ENCODE measurements at regions not wholly inside any gene's neighbourhood (a gene's known extent, or its start where the extent isn't known, plus 50 kb on each side); places are given as distances from the start of the nearest gene placed in this dataset.

- BruUV-seq (replicated peaks) = no TSS peak
- ChIA-PET CTCF (no interaction called here), POLR2A (ENCODE audit: unreplicated experiment) (interaction anchor here (0.6 kb wide), 1 partner anchor 258 kb away, joined by 4 read pairs; no protein-coding TSS in a partner anchor)
- no peak for TF ChIP-seq CTCF (conservative IDR thresholded peaks at IDR 0.05; ENCODE audit: low read depth, low read length)
- no peak for TF ChIP-seq EZH2phosphoT487 (IDR thresholded peaks at IDR 0.05; ENCODE audit: borderline replicate concordance, low read length)
- TF ChIP-seq EZH2 (IDR thresholded peaks at IDR 0.05; ENCODE audit: low read length, unreplicated experiment) = no peak
- Histone ChIP-seq H3K4me2 (ENCODE audit: low read length) (no peak overlapping the region), H3K79me2 (ENCODE audit: low read length) (no peaks in the 10 kb centered on the region), H3K36me3 (ENCODE audit: low read depth, low read length) (no peaks in the 10 kb centered on the region), H2AFZ (ENCODE audit: low read length) (no peak overlapping the region), H3K9me2 (replicated peaks; ENCODE audit: low read length) (no peaks in the 10 kb centered on the region), H3K4me3 (ENCODE audit: low read length) (no peak overlapping the region), H3F3A (ENCODE audit: low read length, unreplicated experiment) (no peaks in the 10 kb centered on the region), H3K4me1 (ENCODE audit: insufficient read depth, low read length) (peaks cover 10% of the 10 kb centered on the region), H3K9me3 (ENCODE audit: low read length) (no peaks in the 10 kb centered on the region), H3K27me3 (ENCODE audit: low read length) (no peaks in the 10 kb centered on the region), H3K27ac (ENCODE audit: low read length) (no peak overlapping the region), H4K20me1 (ENCODE audit: low read length) (no peaks in the 10 kb centered on the region), H3K9ac (ENCODE audit: low read length) (no peak overlapping the region)
- intact Hi-C loops (cut with micrococcal nuclease) = no loop called here
- ATAC-seq (no peak), DNase-seq (no peak)
Measured at GRCh38 chr12:75702477-75703093, 191.2 kb upstream of the KRR1 start.

- H3K4me2 ChIP-seq (ENCODE audit: low read length) = no peak overlapping the region
- H3K4me1 ChIP-seq (ENCODE audit: insufficient read depth, low read length) = peaks cover 8% of the 10 kb centered on the region
- H3F3A ChIP-seq (ENCODE audit: low read length, unreplicated experiment) = no peaks in the 10 kb centered on the region
- H3K27me3 ChIP-seq (ENCODE audit: low read length) = no peaks in the 10 kb centered on the region
- H3K36me3 ChIP-seq (ENCODE audit: low read depth, low read length) = no peaks in the 10 kb centered on the region
- TF ChIP-seq EZH2 (IDR thresholded peaks at IDR 0.05; ENCODE audit: low read length, unreplicated experiment) (no peak), EZH2phosphoT487 (IDR thresholded peaks at IDR 0.05; ENCODE audit: borderline replicate concordance, low read length) (no peak), CTCF (conservative IDR thresholded peaks at IDR 0.05; ENCODE audit: low read depth, low read length) (no peak)
- no peak overlapping the region for H3K4me3 ChIP-seq (ENCODE audit: low read length)
- POLR2A ChIA-PET (ENCODE audit: unreplicated experiment) = no interaction called here
- no peaks in the 10 kb centered on the region for H4K20me1 ChIP-seq (ENCODE audit: low read length)
- H3K9me2 ChIP-seq (replicated peaks; ENCODE audit: low read length) = no peaks in the 10 kb centered on the region
- H2AFZ ChIP-seq (ENCODE audit: low read length) = no peak overlapping the region
- DNase-seq = no peak
- ATAC-seq = no peak
- CTCF ChIA-PET = no interaction called here
- no TSS peak for BruUV-seq (replicated peaks)
- H3K9me3 ChIP-seq (ENCODE audit: low read length) = no peaks in the 10 kb centered on the region
- no peaks in the 10 kb centered on the region for H3K79me2 ChIP-seq (ENCODE audit: low read length)
- H3K27ac ChIP-seq (ENCODE audit: low read length) = no peak overlapping the region
- no peak overlapping the region for H3K9ac ChIP-seq (ENCODE audit: low read length)
- intact Hi-C loops (cut with micrococcal nuclease) = no loop called here
Measured at GRCh38 chr12:75701859-75702258, 190.4 kb upstream of the KRR1 start.

- no peaks in the 10 kb centered on the region for H3K9me2 ChIP-seq (replicated peaks; ENCODE audit: low read length)
- BruUV-seq (replicated peaks) = no TSS peak
- no peak overlapping the region for H3K27ac ChIP-seq (ENCODE audit: low read length)
- CTCF ChIA-PET = no interaction called here
- TF ChIP-seq EZH2phosphoT487 (IDR thresholded peaks at IDR 0.05; ENCODE audit: borderline replicate concordance, low read length) = no peak
- TF ChIP-seq CTCF (conservative IDR thresholded peaks at IDR 0.05; ENCODE audit: low read depth, low read length) = no peak
- TF ChIP-seq EZH2 (IDR thresholded peaks at IDR 0.05; ENCODE audit: low read length, unreplicated experiment) = no peak
- ATAC-seq (no peak), DNase-seq (peak; percentile 7)
- H4K20me1 ChIP-seq (ENCODE audit: low read length) = no peaks in the 10 kb centered on the region
- H3K9me3 ChIP-seq (ENCODE audit: low read length) = no peaks in the 10 kb centered on the region
- H3K4me2 ChIP-seq (ENCODE audit: low read length) = no peak overlapping the region
- H3K27me3 ChIP-seq (ENCODE audit: low read length) = no peaks in the 10 kb centered on the region
- POLR2A ChIA-PET (ENCODE audit: unreplicated experiment) = no interaction called here
- peak overlapping the region; percentile 49 for H2AFZ ChIP-seq (ENCODE audit: low read length)
- H3K9ac ChIP-seq (ENCODE audit: low read length) = no peak overlapping the region
- H3K79me2 ChIP-seq (ENCODE audit: low read length) = no peaks in the 10 kb centered on the region
- no peaks in the 10 kb centered on the region for H3K4me1 ChIP-seq (ENCODE audit: insufficient read depth, low read length)
- no peaks in the 10 kb centered on the region for H3K36me3 ChIP-seq (ENCODE audit: low read depth, low read length)
- intact Hi-C loops (cut with micrococcal nuclease) = no loop called here
- H3F3A ChIP-seq (ENCODE audit: low read length, unreplicated experiment) = no peaks in the 10 kb centered on the region
- no peak overlapping the region for H3K4me3 ChIP-seq (ENCODE audit: low read length)
Measured at GRCh38 chr12:75699728-75700496, 188.5 kb upstream of the KRR1 start.

Data from PC-3 (cell line).